Fibroblast of lung (primary cell): ENCODE measurements at regions not wholly inside any gene's neighbourhood (a gene's known extent, or its start where the extent isn't known, plus 50 kb on each side); places are given as distances from the start of the nearest gene placed in this dataset.

ENCODE experiments used
- DNase-seq, 2 donors: peaks; one replicate each; pipeline versions ENCODE4 v3.0.0 to v3.0.0-alpha.2; 2010; ENCODE audit warnings: low read depth in 2 of 2
- H2AFZ ChIP-seq: 2 replicates; pipeline ENCODE4 v1.5.1; 2012; ENCODE audit warnings: low read length, control low read depth, inconsistent platforms
- H3K27ac ChIP-seq: 2 replicates; pipeline ENCODE4 v1.5.1; 2011; ENCODE audit warnings: low read length, control low read depth; ENCODE audit not compliant: insufficient read depth
- H3K27me3 ChIP-seq: 2 replicates; pipeline ENCODE4 v1.5.1; 2011; ENCODE audit warnings: mild to moderate bottlenecking, low read length; ENCODE audit not compliant: control insufficient read depth, insufficient read depth
- H3K36me3 ChIP-seq: 2 replicates; pipeline ENCODE4 v1.5.1; 2011; ENCODE audit warnings: low read length; ENCODE audit not compliant: control insufficient read depth, insufficient read depth
- H3K4me1 ChIP-seq: 2 replicates; pipeline ENCODE4 v1.5.1; 2011; ENCODE audit warnings: low read length; ENCODE audit not compliant: control insufficient read depth, insufficient read depth; ENCODE audit errors: extremely low read depth
- H3K4me2 ChIP-seq: 2 replicates; pipeline ENCODE4 v1.5.1; 2011; ENCODE audit warnings: low read length, control low read depth; ENCODE audit not compliant: insufficient read depth; ENCODE audit errors: extremely low read depth
- H3K4me3 ChIP-seq, 4 experiments: fragments of 200-600 bp in 1 of 4; sonication (generic) in 1 of 4; replicated peaks in 1 of 4; 2 replicates each; pipeline ENCODE4 v1.5.1; 2011 to 2016; ENCODE audit warnings: low read length in 4 of 4, low read depth in 3 of 4, mild to moderate bottlenecking in 3 of 4, control low read depth in 2 of 4, inconsistent platforms in 1 of 4, mixed read lengths in 1 of 4; ENCODE audit not compliant: insufficient read depth in 1 of 4; ENCODE audit errors: control extremely low read depth in 1 of 4
- H3K79me2 ChIP-seq: 2 replicates; pipeline ENCODE4 v1.5.1; 2012; ENCODE audit warnings: mild to moderate bottlenecking, low read length, inconsistent platforms; ENCODE audit not compliant: control insufficient read depth, insufficient read depth
- H3K9ac ChIP-seq: 2 replicates; pipeline ENCODE4 v1.5.1; 2011; ENCODE audit warnings: mild to moderate bottlenecking, low read length, control low read depth; ENCODE audit not compliant: insufficient read depth
- H3K9me3 ChIP-seq: 2 replicates; pipeline ENCODE4 v1.5.1; 2012; ENCODE audit warnings: low read depth, low read length; ENCODE audit not compliant: control insufficient read depth, insufficient read depth
- H4K20me1 ChIP-seq: 2 replicates; pipeline ENCODE4 v1.5.1; 2011; ENCODE audit warnings: low read length; ENCODE audit not compliant: control insufficient read depth, insufficient read depth; ENCODE audit errors: extremely low read depth
- EZH2 ChIP-seq: IDR thresholded peaks from 2 replicates; pipeline ENCODE4 v1.5.1; 2012; ENCODE audit warnings: low read length, control low read depth, mild to moderate bottlenecking; ENCODE audit errors: missing control alignments
- TF ChIP-seq, protein P1 (sequence below), 2 donors: IDR thresholded peaks in 1 of 2; conservative IDR thresholded peaks in 1 of 2; 1 replicate in 1 of 2; 2 replicates in 1 of 2; pipeline ENCODE4 v1.5.1; 2011 to 2012; ENCODE audit warnings: low read length in 2 of 2, control low read depth in 1 of 2, inconsistent platforms in 1 of 2, low read depth in 1 of 2, mild to moderate bottlenecking in 1 of 2

DNA sequence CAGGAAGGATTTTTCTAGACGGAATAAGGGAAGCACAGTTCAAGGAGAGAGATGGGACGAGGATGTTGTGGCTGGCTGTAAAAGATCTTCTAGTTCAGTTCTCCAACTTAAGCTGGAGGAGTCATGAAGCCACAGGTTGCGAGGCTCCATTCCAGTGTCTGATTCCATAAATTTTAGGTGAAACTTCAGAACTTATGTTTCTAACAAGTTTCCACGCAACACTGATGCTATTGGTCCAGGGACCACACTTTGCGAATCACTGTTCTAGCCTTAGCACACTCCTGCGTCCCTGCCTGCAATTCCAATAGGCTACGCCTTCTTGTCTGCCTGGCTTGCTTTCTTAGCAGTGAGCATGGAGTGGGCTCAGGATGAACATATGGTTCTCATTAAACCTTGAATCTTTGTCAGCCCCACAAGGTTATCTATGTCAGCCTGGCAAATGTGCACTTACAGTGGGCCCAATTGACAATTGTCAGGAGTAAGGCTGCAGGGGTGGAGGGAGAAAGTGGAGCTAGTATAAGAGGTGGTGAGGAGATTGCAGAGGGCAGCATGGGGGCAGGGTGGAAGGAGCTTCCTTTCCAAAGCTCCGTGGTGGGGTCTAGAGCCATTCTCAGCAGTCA is 438.1 kb upstream of the ST6GAL2 start:
- no peak overlapping the region for H3K4me3 ChIP-seq
- H3K36me3 ChIP-seq = no peaks in the 10 kb centered on the region
- H3K79me2 ChIP-seq = no peaks in the 10 kb centered on the region
- H3K9me3 ChIP-seq = no peaks in the 10 kb centered on the region
- no peak overlapping the region for H3K9ac ChIP-seq
- TF ChIP-seq, protein P1, sequence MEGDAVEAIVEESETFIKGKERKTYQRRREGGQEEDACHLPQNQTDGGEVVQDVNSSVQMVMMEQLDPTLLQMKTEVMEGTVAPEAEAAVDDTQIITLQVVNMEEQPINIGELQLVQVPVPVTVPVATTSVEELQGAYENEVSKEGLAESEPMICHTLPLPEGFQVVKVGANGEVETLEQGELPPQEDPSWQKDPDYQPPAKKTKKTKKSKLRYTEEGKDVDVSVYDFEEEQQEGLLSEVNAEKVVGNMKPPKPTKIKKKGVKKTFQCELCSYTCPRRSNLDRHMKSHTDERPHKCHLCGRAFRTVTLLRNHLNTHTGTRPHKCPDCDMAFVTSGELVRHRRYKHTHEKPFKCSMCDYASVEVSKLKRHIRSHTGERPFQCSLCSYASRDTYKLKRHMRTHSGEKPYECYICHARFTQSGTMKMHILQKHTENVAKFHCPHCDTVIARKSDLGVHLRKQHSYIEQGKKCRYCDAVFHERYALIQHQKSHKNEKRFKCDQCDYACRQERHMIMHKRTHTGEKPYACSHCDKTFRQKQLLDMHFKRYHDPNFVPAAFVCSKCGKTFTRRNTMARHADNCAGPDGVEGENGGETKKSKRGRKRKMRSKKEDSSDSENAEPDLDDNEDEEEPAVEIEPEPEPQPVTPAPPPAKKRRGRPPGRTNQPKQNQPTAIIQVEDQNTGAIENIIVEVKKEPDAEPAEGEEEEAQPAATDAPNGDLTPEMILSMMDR (conservative IDR thresholded peaks at IDR 0.05 in 1 of 2, IDR thresholded peaks at IDR 0.05 in 1 of 2; ENCODE audit: low read depth in 1 of 2, low read length in 2 of 2) = no peak
- no peak for TF ChIP-seq EZH2
- H2AFZ ChIP-seq = no peak overlapping the region
- no peaks in the 10 kb centered on the region for H3K4me1 ChIP-seq
- no peaks in the 10 kb centered on the region for H3K27me3 ChIP-seq
- no peaks in the 10 kb centered on the region for H4K20me1 ChIP-seq
- no peak overlapping the region for H3K27ac ChIP-seq
- DNase-seq = no peak
- no peak overlapping the region for H3K4me2 ChIP-seq

GRCh38 chr2:107325981-107326786 is 440.2 kb upstream of the ST6GAL2 start:
- H3K79me2 ChIP-seq = no peaks in the 10 kb centered on the region
- no peaks in the 10 kb centered on the region for H3K36me3 ChIP-seq
- H3K27ac ChIP-seq = no peak overlapping the region
- no peaks in the 10 kb centered on the region for H3K9me3 ChIP-seq
- no peaks in the 10 kb centered on the region for H3K27me3 ChIP-seq
- no peaks in the 10 kb centered on the region for H3K4me1 ChIP-seq
- H2AFZ ChIP-seq = no peak overlapping the region
- peak; percentile 47 to 49 for DNase-seq
- no peak overlapping the region for H3K4me3 ChIP-seq
- H3K4me2 ChIP-seq = no peak overlapping the region
- no peaks in the 10 kb centered on the region for H4K20me1 ChIP-seq
- TF ChIP-seq, protein P1 (conservative IDR thresholded peaks at IDR 0.05 in 1 of 2, IDR thresholded peaks at IDR 0.05 in 1 of 2; ENCODE audit: low read depth in 1 of 2, low read length in 2 of 2) = no peak
- TF ChIP-seq EZH2 = no peak
- no peak overlapping the region for H3K9ac ChIP-seq

DNA sequence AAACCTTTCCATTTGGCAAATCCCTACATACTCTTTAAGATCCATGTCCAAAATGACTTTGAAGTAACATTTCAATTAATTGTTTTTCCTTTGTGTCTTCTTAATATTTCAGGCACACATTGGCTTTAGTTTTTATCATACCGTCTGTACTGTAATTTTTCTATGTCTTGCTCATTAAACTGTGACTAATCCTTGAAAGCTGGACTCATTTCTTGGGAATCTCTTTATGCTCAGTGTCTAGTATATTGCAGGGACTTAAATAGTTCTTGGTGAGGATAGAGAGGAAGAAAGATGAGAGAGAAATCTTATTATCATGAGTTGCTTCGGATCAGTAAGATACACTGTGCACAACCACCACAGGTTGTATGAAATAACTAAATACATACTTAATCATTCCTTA is 448.3 kb upstream of the ST6GAL2 start:
- Histone ChIP-seq H3K4me2 (no peak overlapping the region), H3K27me3 (no peaks in the 10 kb centered on the region), H3K4me1 (no peaks in the 10 kb centered on the region), H3K27ac (no peak overlapping the region), H4K20me1 (no peaks in the 10 kb centered on the region), H3K9ac (no peak overlapping the region), H3K36me3 (no peaks in the 10 kb centered on the region), H3K4me3 (no peak overlapping the region), H3K9me3 (no peaks in the 10 kb centered on the region), H2AFZ (no peak overlapping the region), H3K79me2 (no peaks in the 10 kb centered on the region)
- TF ChIP-seq, protein P1 (conservative IDR thresholded peaks at IDR 0.05 in 1 of 2, IDR thresholded peaks at IDR 0.05 in 1 of 2; ENCODE audit: low read depth in 1 of 2, low read length in 2 of 2) = no peak
- TF ChIP-seq EZH2 = no peak
- peak in 1 of 2 donors; percentile 40 for DNase-seq
